GM12878 (cell line): ENCODE measurements at regions not wholly inside any gene's neighbourhood (a gene's known extent, or its start where the extent isn't known, plus 50 kb on each side); places are given as distances from the start of the nearest gene placed in this dataset.

Source experiments
- ATAC-seq: fragments of 200-7000 bp; cut with Tn5 transposase; 3 replicates; pipeline ENCODE4 v1.9.1; 2020; ENCODE audit warnings: mild to moderate bottlenecking, moderate library complexity
- BruUV-seq: library from RNA; stranded (reverse); fragments of 400-500 nt; replicated peaks from 2 replicates; lab custom pipeline; 2021; lab: Mats Ljungman, UMichigan
- CTCF ChIA-PET: fragments of 300-600 bp; sonication (Branson Sonifier 250); formaldehyde crosslinking; extraction: SDS; loops from one replicate; lab custom pipeline; 2021; ENCODE audit warnings: inconsistent platforms; lab: Yijun Ruan, JAX
- POLR2A ChIA-PET: fragments of 350-600 bp; formaldehyde crosslinking; extraction: SDS; loops from one replicate; lab custom pipeline; 2021; ENCODE audit warnings: inconsistent platforms; lab: Charles Lee
- RAD21 ChIA-PET: fragments of 300-600 bp; sonication (Branson Sonifier 250); formaldehyde crosslinking; loops from one replicate; lab custom pipeline; 2023; ENCODE audit warnings: antibody characterized with exemption; ENCODE audit not compliant: unreplicated experiment; lab: Charles Lee
- SMC1A ChIA-PET: fragments of 300-600 bp; sonication (Branson Sonifier 250); formaldehyde crosslinking; loops from one replicate; lab custom pipeline; 2023; ENCODE audit not compliant: unreplicated experiment, uncharacterized antibody; lab: Charles Lee
- DNase-seq: peaks from one replicate; pipeline ENCODE4 v3.0.0-alpha.2; 2011; ENCODE audit warnings: low read depth, low spot score
- FAIRE-seq: peaks from 3 replicates; lab custom pipeline; 2011; peaks lifted over from hg19 to GRCh38; lab: Jason Lieb, UNC
- H2AFZ ChIP-seq: 2 replicates; pipeline ENCODE4 v1.6.0; 2011; ENCODE audit warnings: low read depth, low read length, control low read depth; ENCODE audit not compliant: control insufficient read depth
- H3K27ac ChIP-seq: 2 replicates; pipeline ENCODE4 v1.5.1; 2011; ENCODE audit warnings: control low read depth; ENCODE audit not compliant: control insufficient read depth, insufficient read depth
- H3K27me3 ChIP-seq, 2 experiments: replicated peaks in 1 of 2; 2 replicates each; pipeline versions ENCODE4 v1.6.0 to v1.6.1; 2011; ENCODE audit warnings: low read length in 1 of 2; ENCODE audit not compliant: control insufficient read depth in 2 of 2, insufficient read depth in 2 of 2
- H3K36me3 ChIP-seq, 2 experiments: 2 replicates each; pipeline ENCODE4 v1.5.1; 2011; ENCODE audit warnings: low read length in 1 of 2; ENCODE audit not compliant: control insufficient read depth in 2 of 2, insufficient read depth in 2 of 2
- H3K4me1 ChIP-seq: 2 replicates; pipeline ENCODE4 v1.6.1; 2011; ENCODE audit warnings: mild to moderate bottlenecking, low read length, moderate library complexity, mixed read lengths; ENCODE audit not compliant: control insufficient read depth, insufficient read depth
- H3K4me2 ChIP-seq: 2 replicates; pipeline ENCODE4 v1.6.0; 2011; ENCODE audit warnings: control low read depth; ENCODE audit not compliant: control insufficient read depth, insufficient read depth
- H3K4me3 ChIP-seq: fragments of 200-600 bp; sonication (generic); 2 replicates; pipeline ENCODE4 v1.5.1; 2016
- H3K79me2 ChIP-seq: 2 replicates; pipeline ENCODE4 v1.6.0; 2011; ENCODE audit warnings: low read length; ENCODE audit not compliant: control insufficient read depth, insufficient read depth
- H3K9ac ChIP-seq: 2 replicates; pipeline ENCODE4 v1.8.0; 2011; ENCODE audit warnings: low read length, control low read depth, mixed read lengths; ENCODE audit not compliant: control insufficient read depth, insufficient read depth
- H3K9me3 ChIP-seq: replicated peaks from 3 replicates; pipeline ENCODE4 v1.5.1; 2011; ENCODE audit warnings: mild to moderate bottlenecking, low read length; ENCODE audit not compliant: control insufficient read depth, insufficient read depth
- H4K20me1 ChIP-seq: 2 replicates; pipeline ENCODE4 v1.6.0; 2011; ENCODE audit not compliant: control insufficient read depth, insufficient read depth
- BCL11A ChIP-seq: IDR thresholded peaks from 2 replicates; pipeline ENCODE4 v1.6.1; 2011; ENCODE audit warnings: low read depth, low read length
- ESRRA ChIP-seq: IDR thresholded peaks from 2 replicates; pipeline ENCODE4 v1.6.1; 2012; ENCODE audit warnings: mild to moderate bottlenecking, low read length, improper control_type of control experiment
- GABPA ChIP-seq: IDR thresholded peaks from 2 replicates; pipeline ENCODE4 v1.6.1; 2014; ENCODE audit warnings: antibody characterized with exemption, low read depth, mild to moderate bottlenecking, inconsistent platforms
- HDAC6 ChIP-seq: fragments of 200-600 bp; sonication (generic); IDR thresholded peaks from one replicate; pipeline ENCODE4 v1.8.0; 2017; ENCODE audit warnings: antibody characterized with exemption; ENCODE audit not compliant: unreplicated experiment
- HDGF ChIP-seq: fragments of 450-650 bp; IDR thresholded peaks from 2 replicates; pipeline ENCODE4 v1.6.1; 2016; ENCODE audit warnings: antibody characterized with exemption
- IRF4 ChIP-seq: IDR thresholded peaks from 2 replicates; pipeline ENCODE4 v1.6.1; 2011; ENCODE audit warnings: low read depth, low read length
- NFXL1 ChIP-seq: fragments of 450-650 bp; IDR thresholded peaks from 2 replicates; pipeline ENCODE4 v1.6.1; 2017; ENCODE audit warnings: antibody characterized with exemption, mild to moderate bottlenecking, borderline replicate concordance
- SRF ChIP-seq, 2 experiments: IDR thresholded peaks; 2 replicates each; pipeline ENCODE4 v1.6.1; 2011; ENCODE audit warnings: low read depth in 2 of 2, low read length in 2 of 2, mild to moderate bottlenecking in 1 of 2, moderate library complexity in 1 of 2
- WGBS: methylation state at CpG from one replicate; pipeline ENCODE4 v1.1.6; 2016; ENCODE audit warnings: low lambda C conversion rate; ENCODE audit not compliant: insufficient replicate concordance, insufficient coverage; ENCODE audit errors: missing lambda C conversion rate; 5-methylcytosine and 5-hydroxymethylcytosine counted together
- in situ Hi-C: fragments of 300-500 bp; cut with MboI; formaldehyde crosslinking; loops from 9 replicates; pipeline ENCODE4 v1.14.3; 2018; ENCODE audit warnings: mixed read lengths
- intact Hi-C: fragments of 100-400 bp; cut with micrococcal nuclease; formaldehyde crosslinking; loops from one replicate; pipeline ENCODE4 v1.14.2; 2022; ENCODE audit not compliant: unreplicated experiment
- TF ChIP-seq, protein P1 (sequence below): fragments of 450-650 bp; IDR thresholded peaks from 2 replicates; pipeline ENCODE4 v1.6.1; 2014; ENCODE audit warnings: mild to moderate bottlenecking
- TF ChIP-seq, protein P2 (sequence below): fragments of 450-650 bp; formaldehyde crosslinking; IDR thresholded peaks from 2 replicates; pipeline ENCODE4 v1.4.0; 2022; ENCODE audit warnings: mild to moderate bottlenecking, moderate library complexity
- TF ChIP-seq, protein P3 (sequence below): fragments of 450-650 bp; conservative IDR thresholded peaks from 2 replicates; pipeline ENCODE4 v1.6.1; 2017; ENCODE audit warnings: mild to moderate bottlenecking, moderate library complexity
- TF ChIP-seq, protein P4 (sequence below): fragments of 450-650 bp; IDR thresholded peaks from 2 replicates; pipeline ENCODE4 v1.6.1; 2017; ENCODE audit warnings: antibody characterized with exemption, mild to moderate bottlenecking, moderate library complexity

DNA sequence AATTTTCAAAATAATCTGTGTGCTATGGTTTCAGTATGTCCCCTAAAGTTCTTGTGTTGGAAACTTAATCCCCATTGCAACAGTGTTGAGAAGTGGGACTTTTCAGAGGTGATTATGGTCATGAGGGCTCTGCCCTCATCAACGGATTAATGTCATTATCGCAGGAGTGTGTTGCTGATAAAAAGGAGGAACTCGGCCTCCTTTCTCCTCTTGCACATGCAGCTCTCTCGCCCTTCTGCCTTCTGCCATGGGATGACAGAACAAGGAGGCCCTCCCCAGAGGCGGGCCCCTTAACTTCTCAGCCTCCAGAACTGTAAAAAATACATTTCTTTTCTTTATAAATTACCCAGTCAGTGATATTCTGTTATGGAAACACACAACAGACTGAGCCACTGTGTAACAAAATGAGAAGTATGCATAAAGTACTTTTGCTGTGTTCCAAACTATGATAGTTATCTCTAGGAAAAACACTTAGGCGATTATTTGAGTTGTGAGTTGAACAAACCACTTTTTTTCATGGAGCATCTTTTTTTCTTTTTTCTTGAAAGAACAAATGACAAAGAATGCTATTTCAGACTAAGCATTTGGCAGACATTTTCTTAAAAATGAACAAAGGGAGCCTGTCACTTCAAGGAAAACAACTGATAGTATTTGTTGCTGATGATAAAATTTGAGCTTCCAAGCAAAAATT, 134.8 kb upstream of the FUT8 start (continued):
- TF ChIP-seq ESRRA (no peak), NFXL1 (no peak)
- TF ChIP-seq, protein P1, sequence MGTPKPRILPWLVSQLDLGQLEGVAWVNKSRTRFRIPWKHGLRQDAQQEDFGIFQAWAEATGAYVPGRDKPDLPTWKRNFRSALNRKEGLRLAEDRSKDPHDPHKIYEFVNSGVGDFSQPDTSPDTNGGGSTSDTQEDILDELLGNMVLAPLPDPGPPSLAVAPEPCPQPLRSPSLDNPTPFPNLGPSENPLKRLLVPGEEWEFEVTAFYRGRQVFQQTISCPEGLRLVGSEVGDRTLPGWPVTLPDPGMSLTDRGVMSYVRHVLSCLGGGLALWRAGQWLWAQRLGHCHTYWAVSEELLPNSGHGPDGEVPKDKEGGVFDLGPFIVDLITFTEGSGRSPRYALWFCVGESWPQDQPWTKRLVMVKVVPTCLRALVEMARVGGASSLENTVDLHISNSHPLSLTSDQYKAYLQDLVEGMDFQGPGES = no peak
- TF ChIP-seq, all 136 proteins: peak for 0

DNA sequence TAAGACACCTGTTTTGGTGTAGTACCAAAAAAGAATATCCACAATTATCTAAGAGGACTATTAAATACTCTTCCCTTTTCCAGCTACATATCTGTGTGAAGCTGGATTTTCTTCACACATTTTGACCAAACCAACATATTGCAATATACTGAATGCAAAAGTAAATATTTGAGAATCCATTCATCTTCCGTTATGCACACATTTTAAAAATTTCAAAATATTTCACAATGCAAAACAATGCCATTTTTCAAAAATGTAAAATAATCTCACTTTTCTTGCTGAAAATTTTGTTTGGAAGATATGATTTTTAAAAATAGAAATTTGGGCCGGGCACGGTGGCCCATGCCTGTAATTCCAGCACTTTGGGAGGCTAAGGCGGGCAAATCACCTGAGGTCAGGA, 133.9 kb upstream of the FUT8 start:
- WGBS = 87% methylated on average over 4 of the region's 4 CpGs
- peaks cover 4% of the 10 kb centered on the region; the same call in 1 of the 2 replicates for H3K79me2 ChIP-seq
- in situ Hi-C loops = no loop called here
- no peak for FAIRE-seq
- no peak overlapping the region for H3K4me3 ChIP-seq
- H3K4me2 ChIP-seq = no peak overlapping the region
- no peak overlapping the region for H2AFZ ChIP-seq
- ChIA-PET SMC1A (interaction anchor here (0.7 to 1.0 kb wide), 2 partner anchors 11 to 33 kb away, joined by 3 read pairs; no protein-coding TSS in a partner anchor), POLR2A (no interaction called here), RAD21 (interaction anchor here (1.0 to 1.2 kb wide), 2 partner anchors 8 to 133 kb away, joined by 4 read pairs; no protein-coding TSS in a partner anchor), CTCF (interaction anchor here (0.8 to 1.0 kb wide), 2 partner anchors 33 to 81 kb away, joined by 3 read pairs; no protein-coding TSS in a partner anchor)
- H3K27me3 ChIP-seq = no peaks in the 10 kb centered on the region
- H3K4me1 ChIP-seq = peaks cover 19% of the 10 kb centered on the region
- no peaks in the 10 kb centered on the region for H3K36me3 ChIP-seq
- H3K9ac ChIP-seq = no peak overlapping the region
- intact Hi-C loops = no loop called here
- no peak overlapping the region for H3K27ac ChIP-seq
- H4K20me1 ChIP-seq = no peaks in the 10 kb centered on the region
- DNase-seq = no peak
- no TSS peak for BruUV-seq
- no peaks in the 10 kb centered on the region; the same call in 2 of the 3 replicates for H3K9me3 ChIP-seq
- ATAC-seq = no peak
- TF ChIP-seq BCL11A (no peak), SRF (IDR thresholded peaks at IDR 0.05; ENCODE audit: low read depth in 2 of 2, low read length in 2 of 2) (no peak), GABPA (no peak), IRF4 (no peak), HDGF (no peak), HDAC6 (no peak)
- TF ChIP-seq, protein P2, sequence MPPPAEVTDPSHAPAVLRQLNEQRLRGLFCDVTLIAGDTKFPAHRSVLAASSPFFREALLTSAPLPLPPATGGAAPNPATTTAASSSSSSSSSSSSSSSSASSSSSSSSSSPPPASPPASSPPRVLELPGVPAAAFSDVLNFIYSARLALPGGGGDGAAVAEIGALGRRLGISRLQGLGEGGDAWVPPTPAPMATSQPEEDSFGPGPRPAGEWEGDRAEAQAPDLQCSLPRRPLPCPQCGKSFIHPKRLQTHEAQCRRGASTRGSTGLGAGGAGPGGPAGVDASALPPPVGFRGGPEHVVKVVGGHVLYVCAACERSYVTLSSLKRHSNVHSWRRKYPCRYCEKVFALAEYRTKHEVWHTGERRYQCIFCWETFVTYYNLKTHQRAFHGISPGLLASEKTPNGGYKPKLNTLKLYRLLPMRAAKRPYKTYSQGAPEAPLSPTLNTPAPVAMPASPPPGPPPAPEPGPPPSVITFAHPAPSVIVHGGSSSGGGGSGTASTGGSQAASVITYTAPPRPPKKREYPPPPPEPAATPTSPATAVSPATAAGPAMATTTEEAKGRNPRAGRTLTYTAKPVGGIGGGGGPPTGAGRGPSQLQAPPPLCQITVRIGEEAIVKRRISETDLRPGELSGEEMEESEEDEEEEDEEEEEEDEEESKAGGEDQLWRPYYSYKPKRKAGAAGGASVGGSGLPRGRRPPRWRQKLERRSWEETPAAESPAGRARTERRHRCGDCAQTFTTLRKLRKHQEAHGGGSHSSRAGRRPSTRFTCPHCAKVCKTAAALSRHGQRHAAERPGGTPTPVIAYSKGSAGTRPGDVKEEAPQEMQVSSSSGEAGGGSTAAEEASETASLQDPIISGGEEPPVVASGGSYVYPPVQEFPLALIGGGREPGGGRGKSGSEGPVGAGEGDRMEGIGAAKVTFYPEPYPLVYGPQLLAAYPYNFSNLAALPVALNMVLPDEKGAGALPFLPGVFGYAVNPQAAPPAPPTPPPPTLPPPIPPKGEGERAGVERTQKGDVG (CRISPR knock-in tag) = no peak
- TF ChIP-seq, protein P3, sequence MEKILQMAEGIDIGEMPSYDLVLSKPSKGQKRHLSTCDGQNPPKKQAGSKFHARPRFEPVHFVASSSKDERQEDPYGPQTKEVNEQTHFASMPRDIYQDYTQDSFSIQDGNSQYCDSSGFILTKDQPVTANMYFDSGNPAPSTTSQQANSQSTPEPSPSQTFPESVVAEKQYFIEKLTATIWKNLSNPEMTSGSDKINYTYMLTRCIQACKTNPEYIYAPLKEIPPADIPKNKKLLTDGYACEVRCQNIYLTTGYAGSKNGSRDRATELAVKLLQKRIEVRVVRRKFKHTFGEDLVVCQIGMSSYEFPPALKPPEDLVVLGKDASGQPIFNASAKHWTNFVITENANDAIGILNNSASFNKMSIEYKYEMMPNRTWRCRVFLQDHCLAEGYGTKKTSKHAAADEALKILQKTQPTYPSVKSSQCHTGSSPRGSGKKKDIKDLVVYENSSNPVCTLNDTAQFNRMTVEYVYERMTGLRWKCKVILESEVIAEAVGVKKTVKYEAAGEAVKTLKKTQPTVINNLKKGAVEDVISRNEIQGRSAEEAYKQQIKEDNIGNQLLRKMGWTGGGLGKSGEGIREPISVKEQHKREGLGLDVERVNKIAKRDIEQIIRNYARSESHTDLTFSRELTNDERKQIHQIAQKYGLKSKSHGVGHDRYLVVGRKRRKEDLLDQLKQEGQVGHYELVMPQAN = no peak
- TF ChIP-seq, protein P4, sequence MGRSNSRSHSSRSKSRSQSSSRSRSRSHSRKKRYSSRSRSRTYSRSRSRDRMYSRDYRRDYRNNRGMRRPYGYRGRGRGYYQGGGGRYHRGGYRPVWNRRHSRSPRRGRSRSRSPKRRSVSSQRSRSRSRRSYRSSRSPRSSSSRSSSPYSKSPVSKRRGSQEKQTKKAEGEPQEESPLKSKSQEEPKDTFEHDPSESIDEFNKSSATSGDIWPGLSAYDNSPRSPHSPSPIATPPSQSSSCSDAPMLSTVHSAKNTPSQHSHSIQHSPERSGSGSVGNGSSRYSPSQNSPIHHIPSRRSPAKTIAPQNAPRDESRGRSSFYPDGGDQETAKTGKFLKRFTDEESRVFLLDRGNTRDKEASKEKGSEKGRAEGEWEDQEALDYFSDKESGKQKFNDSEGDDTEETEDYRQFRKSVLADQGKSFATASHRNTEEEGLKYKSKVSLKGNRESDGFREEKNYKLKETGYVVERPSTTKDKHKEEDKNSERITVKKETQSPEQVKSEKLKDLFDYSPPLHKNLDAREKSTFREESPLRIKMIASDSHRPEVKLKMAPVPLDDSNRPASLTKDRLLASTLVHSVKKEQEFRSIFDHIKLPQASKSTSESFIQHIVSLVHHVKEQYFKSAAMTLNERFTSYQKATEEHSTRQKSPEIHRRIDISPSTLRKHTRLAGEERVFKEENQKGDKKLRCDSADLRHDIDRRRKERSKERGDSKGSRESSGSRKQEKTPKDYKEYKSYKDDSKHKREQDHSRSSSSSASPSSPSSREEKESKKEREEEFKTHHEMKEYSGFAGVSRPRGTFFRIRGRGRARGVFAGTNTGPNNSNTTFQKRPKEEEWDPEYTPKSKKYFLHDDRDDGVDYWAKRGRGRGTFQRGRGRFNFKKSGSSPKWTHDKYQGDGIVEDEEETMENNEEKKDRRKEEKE = no peak
